ENCODE measurements at regions not wholly inside any gene's neighbourhood (a gene's known extent, or its start where the extent isn't known, plus 50 kb on each side); places are given as distances from the start of the nearest gene placed in this dataset.

GRCh38 chrX:139290310-139290709, 240.2 kb upstream of the F9 start:
- TF ChIP-seq CTCF (IDR thresholded peaks at IDR 0.05; ENCODE audit: insufficient read depth, low read length), result no peak
- no peak overlapping the region for H3K4me3 ChIP-seq (ENCODE audit: low read depth, low read length)
- DNase-seq (ENCODE audit: low read depth), result no peak

DNA sequence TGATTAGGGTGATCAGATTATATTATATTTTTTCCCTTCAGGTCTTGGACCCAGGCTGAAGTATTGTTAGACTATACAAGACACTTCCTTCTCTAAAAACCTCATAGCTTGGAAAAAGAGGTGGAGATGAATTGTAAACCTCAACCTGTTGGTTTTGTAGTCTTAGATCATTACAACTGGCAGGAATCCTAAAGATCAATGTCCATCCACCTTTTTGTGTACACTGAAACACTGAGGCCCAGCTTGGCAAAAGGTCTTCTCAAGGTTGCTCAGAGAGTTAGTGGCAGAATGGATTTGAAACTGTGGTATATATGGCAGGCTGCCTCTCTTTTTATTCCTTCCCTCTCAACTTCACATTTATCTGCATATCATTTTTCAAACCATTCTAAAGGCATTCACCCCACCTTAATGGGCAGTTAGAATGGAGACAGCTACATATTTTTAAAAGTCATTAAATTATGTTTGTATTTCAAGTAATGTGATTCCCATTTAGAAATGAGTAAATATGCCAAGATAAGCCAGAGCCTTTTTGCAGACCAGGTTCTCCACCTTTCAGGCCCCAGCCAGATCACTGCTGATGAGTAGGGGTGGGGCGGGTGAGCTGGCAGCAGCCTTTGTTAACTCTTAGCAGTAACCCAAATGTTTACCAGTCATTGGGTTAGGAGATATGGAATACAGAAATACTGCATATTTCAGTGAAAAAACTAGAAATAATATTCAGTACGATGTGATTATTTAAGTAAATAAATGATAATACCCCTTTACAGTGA, 243.2 kb upstream of the F9 start:
- H3K4me3 ChIP-seq (ENCODE audit: low read depth, low read length), result no peak overlapping the region
- no peak for DNase-seq (ENCODE audit: low read depth)
- TF ChIP-seq CTCF (IDR thresholded peaks at IDR 0.05; ENCODE audit: insufficient read depth, low read length), result no peak

- no peak overlapping the region for H3K4me3 ChIP-seq (ENCODE audit: low read depth, low read length)
- DNase-seq (ENCODE audit: low read depth), result no peak
- TF ChIP-seq CTCF (IDR thresholded peaks at IDR 0.05; ENCODE audit: insufficient read depth, low read length), result no peak
Observed at GRCh38 chrX:139286342-139286741, 244.2 kb upstream of the F9 start.

DNA sequence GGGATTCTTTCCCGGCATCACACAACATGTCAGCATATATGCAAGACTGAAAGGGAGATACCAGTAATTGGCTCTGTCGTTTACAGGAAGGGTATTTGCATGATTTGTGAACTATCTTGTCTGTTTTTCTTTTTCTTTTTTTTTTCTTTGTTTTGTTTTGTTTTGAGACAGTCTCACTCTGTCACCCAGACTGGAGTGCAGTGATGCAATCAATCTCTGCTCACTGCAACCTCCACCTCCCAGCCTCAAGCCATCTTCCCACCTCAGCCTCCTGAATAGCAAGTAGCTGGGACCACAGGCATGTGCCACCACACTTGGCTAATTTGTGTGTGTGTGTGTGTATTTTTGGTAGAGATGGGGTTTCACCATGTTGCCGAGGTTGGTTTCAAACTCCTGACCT, 262.7 kb upstream of the F9 start:
- DNase-seq (ENCODE audit: low read depth), result no peak
- TF ChIP-seq CTCF (IDR thresholded peaks at IDR 0.05; ENCODE audit: insufficient read depth, low read length), result no peak
- no peak overlapping the region for H3K4me3 ChIP-seq (ENCODE audit: low read depth, low read length)

DNA sequence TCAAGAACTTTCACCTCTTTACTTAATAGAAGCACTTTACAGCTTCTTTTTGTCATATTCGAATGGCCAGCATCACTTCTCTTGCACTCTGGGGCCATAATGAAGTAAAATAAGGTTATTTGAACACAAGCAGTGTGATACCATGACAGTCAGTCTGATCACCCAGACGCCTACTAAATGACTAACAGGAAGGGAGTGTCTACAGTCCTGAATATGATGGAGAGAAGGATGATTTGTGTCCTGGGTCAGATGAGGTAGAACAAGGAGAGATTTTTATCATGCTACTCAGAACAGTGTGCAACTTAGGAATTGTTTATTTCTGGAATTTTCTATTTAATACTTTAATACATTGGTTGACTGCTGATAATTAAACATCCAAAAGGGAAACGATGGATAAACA, 284.2 kb upstream of the F9 start:
- no peak overlapping the region for H3K4me3 ChIP-seq (ENCODE audit: low read depth, low read length)
- no peak for DNase-seq (ENCODE audit: low read depth)
- TF ChIP-seq CTCF (IDR thresholded peaks at IDR 0.05; ENCODE audit: insufficient read depth, low read length), result no peak

DNA sequence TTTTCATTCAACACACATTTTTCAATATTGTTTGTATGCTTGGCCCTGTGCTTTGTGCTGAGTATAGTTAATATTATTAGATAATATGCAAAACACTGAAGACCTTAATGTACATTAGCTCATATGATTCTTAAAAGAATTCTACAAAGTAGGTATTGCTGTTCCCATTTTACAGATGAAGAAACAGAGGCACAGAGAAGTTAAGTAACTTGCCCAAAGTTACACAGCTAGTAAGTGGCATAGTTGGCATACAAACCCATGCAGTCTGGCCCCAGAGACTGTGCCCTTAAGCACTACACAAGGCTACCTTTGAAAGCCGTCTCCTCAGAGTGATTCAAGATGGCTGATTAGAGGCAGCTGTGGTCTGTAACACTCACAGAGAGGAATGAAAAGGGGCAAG, 293.4 kb upstream of the F9 start:
- no peak for TF ChIP-seq CTCF (IDR thresholded peaks at IDR 0.05; ENCODE audit: insufficient read depth, low read length)
- no peak overlapping the region for H3K4me3 ChIP-seq (ENCODE audit: low read depth, low read length)
- DNase-seq (ENCODE audit: low read depth), result no peak

- no peak for DNase-seq (ENCODE audit: low read depth)
- no peak for TF ChIP-seq CTCF (IDR thresholded peaks at IDR 0.05; ENCODE audit: insufficient read depth, low read length)
- no peak overlapping the region for H3K4me3 ChIP-seq (ENCODE audit: low read depth, low read length)
Observed at GRCh38 chrX:139234898-139235297, 295.6 kb upstream of the F9 start.

Data from fibroblast of the aortic adventitia (primary cell).